Esophagus squamous epithelium (tissue), 5 donors: ENCODE measurements at regions not wholly inside any gene's neighbourhood (a gene's known extent, or its start where the extent isn't known, plus 50 kb on each side); places are given as distances from the start of the nearest gene placed in this dataset.

Experiments
- DNase-seq: peaks from one replicate; lab custom pipeline; 2025; lab: John Stamatoyannopoulos, UW
- H3K27ac ChIP-seq, 4 donors: fragments of 200-600 bp; sonication (generic); one replicate each; pipeline ENCODE4 v1.5.1; 2016 to 2019; ENCODE audit warnings: mild to moderate bottlenecking in 1 of 4
- H3K27me3 ChIP-seq, 4 donors: fragments of 200-600 bp; sonication (generic); 1 replicate in 3 of 4; 2 replicates in 1 of 4; pipeline versions ENCODE4 v1.5.1 to v1.6.0; 2017 to 2021; ENCODE audit warnings: antibody characterized with exemption in 1 of 4
- H3K36me3 ChIP-seq, 3 donors: fragments of 200-600 bp; sonication (generic); one replicate each; pipeline ENCODE4 v1.5.1; 2016 to 2019
- H3K4me1 ChIP-seq, 3 donors: fragments of 200-600 bp; sonication (generic); one replicate each; pipeline ENCODE4 v1.5.1; 2017 to 2019
- H3K4me3 ChIP-seq, 4 donors: fragments of 200-600 bp; sonication (generic); 1 replicate in 3 of 4; 2 replicates in 1 of 4; pipeline ENCODE4 v1.5.1; 2016 to 2019; ENCODE audit warnings: mild to moderate bottlenecking in 2 of 4, moderate library complexity in 1 of 4
- H3K9me3 ChIP-seq, 3 donors: fragments of 200-600 bp; sonication (generic); one replicate each; pipeline ENCODE4 v1.5.1; 2016 to 2019
- POLR2A ChIP-seq, 4 donors: fragments of 450-650 bp; IDR thresholded peaks; one replicate each; pipeline ENCODE4 v1.6.1; 2017; ENCODE audit warnings: antibody characterized with exemption in 4 of 4, mild to moderate bottlenecking in 4 of 4, moderate library complexity in 3 of 4
- WGBS, 2 donors: methylation state at CpG; one replicate each; pipeline ENCODE4 v1.1.5; 2018; 5-methylcytosine and 5-hydroxymethylcytosine counted together
- intact Hi-C: fragments of 100-400 bp; cut with DNase I; formaldehyde crosslinking; loops from one replicate; pipeline ENCODE4 v1.15.0; 2022
- TF ChIP-seq, protein P1 (sequence below), 6 experiments: fragments of 450-650 bp in 4 of 6; fragments of 200-600 bp in 2 of 6; sonication (generic) in 2 of 6; IDR thresholded peaks; one replicate each; pipeline ENCODE4 v1.5.1; 2016 to 2019; ENCODE audit warnings: antibody characterized with exemption in 6 of 6, mild to moderate bottlenecking in 4 of 6, moderate library complexity in 4 of 6
- donor health status: DM: yes; HTN: yes; CAD: no.

DNA sequence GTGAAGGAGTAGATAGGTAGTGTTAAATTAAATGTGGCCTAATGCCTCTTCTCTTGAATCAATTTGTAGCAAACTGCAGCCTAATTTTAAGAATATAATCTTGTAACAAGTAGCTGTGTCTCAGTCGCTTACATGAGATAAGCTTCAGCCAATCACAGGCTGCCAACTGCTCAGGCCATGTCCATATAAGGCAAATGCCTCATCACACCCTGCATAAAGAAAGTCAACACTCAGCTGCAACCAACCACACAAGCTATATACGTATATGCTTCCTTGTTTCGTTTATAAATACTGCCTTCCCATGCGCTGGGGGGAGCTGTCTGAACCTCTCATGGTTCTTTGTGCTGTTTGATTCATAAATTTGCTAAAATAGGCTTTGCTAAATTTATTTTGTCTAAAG is 476.3 kb downstream of the TRIB2 start:
- H3K36me3 ChIP-seq: no peaks in the 10 kb centered on the region
- H3K27me3 ChIP-seq: no peaks in the 10 kb centered on the region
- no peaks in the 10 kb centered on the region for H3K9me3 ChIP-seq
- TF ChIP-seq POLR2A (IDR thresholded peaks at IDR 0.05): no peak
- TF ChIP-seq, protein P1, sequence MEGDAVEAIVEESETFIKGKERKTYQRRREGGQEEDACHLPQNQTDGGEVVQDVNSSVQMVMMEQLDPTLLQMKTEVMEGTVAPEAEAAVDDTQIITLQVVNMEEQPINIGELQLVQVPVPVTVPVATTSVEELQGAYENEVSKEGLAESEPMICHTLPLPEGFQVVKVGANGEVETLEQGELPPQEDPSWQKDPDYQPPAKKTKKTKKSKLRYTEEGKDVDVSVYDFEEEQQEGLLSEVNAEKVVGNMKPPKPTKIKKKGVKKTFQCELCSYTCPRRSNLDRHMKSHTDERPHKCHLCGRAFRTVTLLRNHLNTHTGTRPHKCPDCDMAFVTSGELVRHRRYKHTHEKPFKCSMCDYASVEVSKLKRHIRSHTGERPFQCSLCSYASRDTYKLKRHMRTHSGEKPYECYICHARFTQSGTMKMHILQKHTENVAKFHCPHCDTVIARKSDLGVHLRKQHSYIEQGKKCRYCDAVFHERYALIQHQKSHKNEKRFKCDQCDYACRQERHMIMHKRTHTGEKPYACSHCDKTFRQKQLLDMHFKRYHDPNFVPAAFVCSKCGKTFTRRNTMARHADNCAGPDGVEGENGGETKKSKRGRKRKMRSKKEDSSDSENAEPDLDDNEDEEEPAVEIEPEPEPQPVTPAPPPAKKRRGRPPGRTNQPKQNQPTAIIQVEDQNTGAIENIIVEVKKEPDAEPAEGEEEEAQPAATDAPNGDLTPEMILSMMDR (IDR thresholded peaks at IDR 0.05): no peak
- H3K27ac ChIP-seq: no peak overlapping the region
- H3K4me3 ChIP-seq: no peak overlapping the region
- H3K4me1 ChIP-seq: no peaks in the 10 kb centered on the region
- 44 to 50% methylated on average over 4 of the region's 4 CpGs for WGBS, 2 donors
- no peak for DNase-seq
- intact Hi-C loops: no loop called here

DNA sequence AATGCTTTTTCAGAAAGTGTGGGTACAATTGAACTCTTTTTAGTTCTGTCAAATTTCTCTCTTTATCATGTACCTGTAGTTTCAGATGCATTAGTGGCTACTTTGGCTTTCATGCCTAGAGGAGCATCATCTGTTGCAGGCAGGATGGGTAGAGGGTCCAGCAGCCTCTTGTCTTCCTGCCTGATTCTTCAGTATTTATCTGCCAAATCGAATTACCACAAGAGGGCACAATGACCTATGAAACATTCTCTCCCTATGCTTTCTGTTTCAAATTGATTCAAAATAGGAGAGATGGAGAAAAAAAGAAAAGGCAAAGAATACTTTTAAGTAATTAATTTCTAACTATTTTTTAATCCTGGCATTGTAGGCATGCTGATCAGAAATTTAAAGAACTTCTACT is 477.2 kb downstream of the TRIB2 start:
- intact Hi-C loops: no loop called here
- Histone ChIP-seq H3K27ac (no peak overlapping the region), H3K9me3 (no peaks in the 10 kb centered on the region), H3K4me1 (no peaks in the 10 kb centered on the region), H3K4me3 (no peak overlapping the region), H3K36me3 (no peaks in the 10 kb centered on the region), H3K27me3 (no peaks in the 10 kb centered on the region)
- DNase-seq: no peak
- TF ChIP-seq, protein P1 (IDR thresholded peaks at IDR 0.05): peak in 2 of 6 experiments; percentile 7 to 47
- no peak for TF ChIP-seq POLR2A (IDR thresholded peaks at IDR 0.05)
- WGBS, 2 donors: 6 to 13% methylated on average over 1 of the region's 1 CpG

DNA sequence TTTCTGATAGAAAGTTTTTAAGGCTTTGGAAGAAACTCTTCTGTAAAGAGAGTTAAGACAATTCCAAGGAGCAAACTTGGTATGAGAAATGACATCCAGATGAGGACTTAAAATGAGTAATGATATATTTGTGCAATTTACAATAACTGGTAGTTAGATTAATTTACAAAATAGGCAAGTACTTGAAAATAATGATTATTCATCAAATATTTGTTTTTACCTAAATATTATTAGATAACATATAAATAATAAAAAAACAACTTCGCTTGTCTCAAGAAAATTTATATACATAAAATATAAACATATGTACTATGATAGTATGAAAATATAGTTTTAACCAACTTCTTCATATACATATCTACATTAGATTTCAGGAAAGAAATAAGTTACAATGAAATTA is 478.5 kb downstream of the TRIB2 start:
- DNase-seq: no peak
- Histone ChIP-seq H3K27ac (no peak overlapping the region), H3K27me3 (no peaks in the 10 kb centered on the region), H3K9me3 (no peaks in the 10 kb centered on the region), H3K4me1 (no peaks in the 10 kb centered on the region), H3K36me3 (no peaks in the 10 kb centered on the region), H3K4me3 (no peak overlapping the region)
- WGBS, 2 donors: 71 to 79% methylated on average over 1 of the region's 1 CpG
- TF ChIP-seq POLR2A (IDR thresholded peaks at IDR 0.05): no peak
- TF ChIP-seq, protein P1 (IDR thresholded peaks at IDR 0.05): no peak
- intact Hi-C loops: no loop called here

DNA sequence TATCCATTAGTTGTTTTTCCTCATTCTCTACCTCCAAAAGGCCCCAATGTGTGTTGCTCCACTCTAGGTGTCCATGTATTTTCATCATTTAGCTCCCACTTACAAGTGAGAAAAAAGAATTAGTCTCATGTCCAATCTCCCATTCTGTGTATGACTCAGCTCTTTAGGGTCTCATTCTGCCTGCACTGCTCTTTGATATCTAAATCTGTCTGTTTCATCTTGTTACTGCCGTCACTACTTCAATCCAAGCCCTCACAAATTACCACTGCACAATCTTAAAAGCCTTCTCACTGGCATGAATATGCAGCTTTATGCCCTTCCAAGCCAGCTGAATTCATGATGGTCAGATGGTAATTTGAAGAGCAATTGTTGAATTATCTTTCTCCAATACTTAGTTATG is 480.5 kb downstream of the TRIB2 start:
- Histone ChIP-seq H3K9me3 (no peaks in the 10 kb centered on the region), H3K27ac (no peak overlapping the region), H3K4me1 (no peaks in the 10 kb centered on the region), H3K36me3 (no peaks in the 10 kb centered on the region), H3K4me3 (no peak overlapping the region), H3K27me3 (no peaks in the 10 kb centered on the region)
- WGBS, 2 donors: 77 to 83% methylated on average over 1 of the region's 1 CpG
- TF ChIP-seq POLR2A (IDR thresholded peaks at IDR 0.05): no peak
- TF ChIP-seq, protein P1 (IDR thresholded peaks at IDR 0.05): no peak
- no peak for DNase-seq
- intact Hi-C loops: no loop called here

DNA sequence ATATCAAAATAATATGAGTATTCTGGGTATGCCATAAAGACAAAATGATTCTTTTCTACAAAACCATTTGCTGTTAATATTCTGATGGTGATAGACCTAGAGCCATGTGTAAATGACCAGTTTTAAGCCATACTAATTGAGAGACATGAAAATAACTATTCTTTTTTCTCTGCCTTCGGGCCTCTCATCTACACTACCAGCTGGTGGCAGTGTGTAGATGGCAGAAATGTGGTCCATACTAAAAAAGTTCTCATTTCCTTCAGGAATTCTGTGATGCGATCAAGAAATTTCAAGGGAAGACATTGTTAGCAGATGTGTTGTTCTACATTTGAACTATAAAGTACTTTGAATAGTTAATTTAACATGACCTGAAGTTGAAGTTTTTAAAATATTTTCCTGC is 485.2 kb downstream of the TRIB2 start:
- DNase-seq: no peak
- intact Hi-C loops: no loop called here
- H3K36me3 ChIP-seq: no peaks in the 10 kb centered on the region
- WGBS, 2 donors: 70 to 74% methylated on average over 2 of the region's 2 CpGs
- no peaks in the 10 kb centered on the region for H3K9me3 ChIP-seq
- no peak overlapping the region for H3K27ac ChIP-seq
- H3K27me3 ChIP-seq: no peaks in the 10 kb centered on the region
- no peak for TF ChIP-seq POLR2A (IDR thresholded peaks at IDR 0.05)
- H3K4me1 ChIP-seq: no peaks in the 10 kb centered on the region
- no peak overlapping the region for H3K4me3 ChIP-seq

DNA sequence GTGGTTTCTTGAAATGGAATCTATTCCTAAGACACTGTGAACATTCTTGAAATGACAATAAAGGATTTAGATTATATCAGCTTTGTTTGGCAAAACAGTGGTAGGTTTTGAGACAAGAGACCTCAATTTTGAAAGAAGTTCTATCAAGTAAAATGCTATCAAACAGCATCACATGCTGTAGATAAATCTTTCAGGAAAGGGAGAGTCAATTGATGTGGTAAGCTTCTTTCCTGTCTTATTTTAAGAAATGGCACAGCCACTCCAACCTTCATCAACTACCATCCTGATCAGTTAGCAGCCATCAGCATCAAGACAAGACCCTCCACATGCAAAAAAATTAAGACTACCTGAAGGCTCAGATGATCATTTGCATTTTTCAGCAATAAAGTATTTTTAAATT is 495.4 kb downstream of the TRIB2 start:
- no peaks in the 10 kb centered on the region for H3K36me3 ChIP-seq
- TF ChIP-seq POLR2A (IDR thresholded peaks at IDR 0.05): no peak
- TF ChIP-seq, protein P1 (IDR thresholded peaks at IDR 0.05): no peak
- intact Hi-C loops: no loop called here
- H3K4me3 ChIP-seq: no peak overlapping the region
- no peak for DNase-seq
- no peak overlapping the region for H3K27ac ChIP-seq
- H3K4me1 ChIP-seq: no peaks in the 10 kb centered on the region
- no peaks in the 10 kb centered on the region for H3K9me3 ChIP-seq
- H3K27me3 ChIP-seq: no peaks in the 10 kb centered on the region
